ENCODE measurements at regions not wholly inside any gene's neighbourhood (a gene's known extent, or its start where the extent isn't known, plus 50 kb on each side); places are given as distances from the start of the nearest gene placed in this dataset.

- Histone ChIP-seq H3K9me3 (no peaks in the 10 kb centered on the region), H3K27me3 (no peaks in the 10 kb centered on the region), H3K27ac (no peak overlapping the region), H3K4me1 (no peaks in the 10 kb centered on the region), H3K4me3 (no peak overlapping the region), H3K36me3 (no peaks in the 10 kb centered on the region)
- DNase-seq, result no peak
- WGBS, 2 donors (ENCODE audit: low coverage in 1 of 2), result 6 to 21% methylated on average over 3 of the region's 3 CpGs
- intact Hi-C loops (cut with DNase I; ENCODE audit: low total_unique reads) (no loop called here), in situ Hi-C loops (cut with MboI; ENCODE audit: low pct_ligation_motif_present in 1 of 4, low pct_unique_long_range_greater_than_20kb in 1 of 4, low sequenced_read_pairs in 3 of 4) (no loop called here)
- TF ChIP-seq POLR2A (IDR thresholded peaks at IDR 0.05) (no peak), CTCF (IDR thresholded peaks at IDR 0.05) (no peak)
These were observed 405.8 kb upstream of the TLE4 start for GRCh38 chr9:79166005-79166404.

- 95 to 100% methylated on average over 1 of the region's 1 CpG for WGBS, 2 donors (ENCODE audit: low coverage in 1 of 2)
- intact Hi-C loops (cut with DNase I; ENCODE audit: low total_unique reads), result no loop called here
- Histone ChIP-seq H3K9me3 (no peaks in the 10 kb centered on the region), H3K36me3 (no peaks in the 10 kb centered on the region), H3K27ac (no peak overlapping the region), H3K4me1 (no peaks in the 10 kb centered on the region), H3K27me3 (no peaks in the 10 kb centered on the region), H3K4me3 (no peak overlapping the region)
- TF ChIP-seq POLR2A (IDR thresholded peaks at IDR 0.05) (no peak), POLR2AphosphoS5 (IDR thresholded peaks at IDR 0.05) (no peak), CTCF (IDR thresholded peaks at IDR 0.05) (no peak), EP300 (IDR thresholded peaks at IDR 0.05; ENCODE audit: low read depth) (no peak)
- in situ Hi-C loops (cut with MboI; ENCODE audit: low pct_ligation_motif_present in 1 of 4, low pct_unique_long_range_greater_than_20kb in 1 of 4, low sequenced_read_pairs in 3 of 4), result no loop called here
- no peak for DNase-seq
These were observed 401.1 kb upstream of the TLE4 start for GRCh38 chr9:79170643-79171042.

- no peaks in the 10 kb centered on the region for H3K27me3 ChIP-seq
- 84 to 96% methylated on average over 3 of the region's 3 CpGs for WGBS, 2 donors (ENCODE audit: low coverage in 1 of 2)
- DNase-seq, result no peak
- no peak overlapping the region for H3K4me3 ChIP-seq
- intact Hi-C loops (cut with DNase I; ENCODE audit: low total_unique reads), result no loop called here
- H3K27ac ChIP-seq, result no peak overlapping the region
- no peaks in the 10 kb centered on the region for H3K9me3 ChIP-seq
- no peak for TF ChIP-seq POLR2A (IDR thresholded peaks at IDR 0.05)
- TF ChIP-seq EP300 (IDR thresholded peaks at IDR 0.05; ENCODE audit: low read depth), result no peak
- TF ChIP-seq CTCF (IDR thresholded peaks at IDR 0.05), result no peak
- no peak for TF ChIP-seq POLR2AphosphoS5 (IDR thresholded peaks at IDR 0.05)
- no peaks in the 10 kb centered on the region for H3K4me1 ChIP-seq
- in situ Hi-C loops (cut with MboI; ENCODE audit: low pct_ligation_motif_present in 1 of 4, low pct_unique_long_range_greater_than_20kb in 1 of 4, low sequenced_read_pairs in 3 of 4), result no loop called here
- no peaks in the 10 kb centered on the region for H3K36me3 ChIP-seq
These were observed 397.8 kb upstream of the TLE4 start for GRCh38 chr9:79173932-79174331.

GRCh38 chr9:79176014-79176697 is 395.6 kb upstream of the TLE4 start:
- intact Hi-C loops (cut with DNase I; ENCODE audit: low total_unique reads), result no loop called here
- no peak overlapping the region for H3K27ac ChIP-seq
- no peak overlapping the region for H3K4me3 ChIP-seq
- no peaks in the 10 kb centered on the region for H3K36me3 ChIP-seq
- H3K27me3 ChIP-seq, result no peaks in the 10 kb centered on the region
- no peaks in the 10 kb centered on the region for H3K9me3 ChIP-seq
- no peaks in the 10 kb centered on the region for H3K4me1 ChIP-seq
- TF ChIP-seq POLR2AphosphoS5 (IDR thresholded peaks at IDR 0.05), result no peak
- TF ChIP-seq EP300 (IDR thresholded peaks at IDR 0.05; ENCODE audit: low read depth), result no peak
- TF ChIP-seq POLR2A (IDR thresholded peaks at IDR 0.05), result no peak
- TF ChIP-seq CTCF (IDR thresholded peaks at IDR 0.05), result no peak
- in situ Hi-C loops (cut with MboI; ENCODE audit: low pct_ligation_motif_present in 1 of 4, low pct_unique_long_range_greater_than_20kb in 1 of 4, low sequenced_read_pairs in 3 of 4), result no loop called here
- DNase-seq, result no peak
- 44 to 48% methylated on average over 3 to 4 of the region's 4 CpGs for WGBS, 2 donors (ENCODE audit: low coverage in 1 of 2)

Measured in transverse colon (tissue), 4 donors.